HL-60 (cell line): ENCODE measurements at regions not wholly inside any gene's neighbourhood (a gene's known extent, or its start where the extent isn't known, plus 50 kb on each side); places are given as distances from the start of the nearest gene placed in this dataset.

Source experiments
- SPI1 ChIP-seq: IDR thresholded peaks from 2 replicates; pipeline ENCODE4 v1.6.1; 2012; ENCODE audit warnings: low read depth, mild to moderate bottlenecking, borderline replicate concordance
- TF ChIP-seq, protein P1 (sequence below): IDR thresholded peaks from one replicate; pipeline ENCODE4 v1.5.1; 2011; ENCODE audit warnings: low read length, control low read depth, inconsistent platforms; ENCODE audit not compliant: insufficient read depth
- TF ChIP-seq, protein P2 (sequence below): IDR thresholded peaks from 2 replicates; pipeline ENCODE4 v1.6.1; 2012; ENCODE audit warnings: low read depth; ENCODE audit not compliant: insufficient replicate concordance

DNA sequence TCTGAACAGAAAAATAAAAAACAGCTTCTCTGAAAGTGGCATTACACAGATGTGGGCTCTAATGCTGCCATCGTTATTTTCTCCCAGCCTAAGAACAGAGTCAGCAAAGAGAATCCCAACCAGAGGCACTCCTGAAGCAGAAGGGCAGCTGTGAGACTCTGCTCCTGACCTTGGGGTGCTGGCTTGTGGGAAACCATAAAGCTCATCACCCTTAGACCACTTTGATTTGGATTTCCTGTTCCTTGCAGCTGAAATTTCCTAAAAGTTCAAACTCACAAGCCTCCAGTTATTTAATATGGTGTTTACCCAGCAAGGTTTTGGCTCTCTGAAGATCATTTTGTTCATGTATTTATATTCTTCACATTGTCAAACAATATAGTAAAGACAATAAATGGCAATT lies 814.8 kb downstream of the TNS3 start:
- TF ChIP-seq, protein P1, sequence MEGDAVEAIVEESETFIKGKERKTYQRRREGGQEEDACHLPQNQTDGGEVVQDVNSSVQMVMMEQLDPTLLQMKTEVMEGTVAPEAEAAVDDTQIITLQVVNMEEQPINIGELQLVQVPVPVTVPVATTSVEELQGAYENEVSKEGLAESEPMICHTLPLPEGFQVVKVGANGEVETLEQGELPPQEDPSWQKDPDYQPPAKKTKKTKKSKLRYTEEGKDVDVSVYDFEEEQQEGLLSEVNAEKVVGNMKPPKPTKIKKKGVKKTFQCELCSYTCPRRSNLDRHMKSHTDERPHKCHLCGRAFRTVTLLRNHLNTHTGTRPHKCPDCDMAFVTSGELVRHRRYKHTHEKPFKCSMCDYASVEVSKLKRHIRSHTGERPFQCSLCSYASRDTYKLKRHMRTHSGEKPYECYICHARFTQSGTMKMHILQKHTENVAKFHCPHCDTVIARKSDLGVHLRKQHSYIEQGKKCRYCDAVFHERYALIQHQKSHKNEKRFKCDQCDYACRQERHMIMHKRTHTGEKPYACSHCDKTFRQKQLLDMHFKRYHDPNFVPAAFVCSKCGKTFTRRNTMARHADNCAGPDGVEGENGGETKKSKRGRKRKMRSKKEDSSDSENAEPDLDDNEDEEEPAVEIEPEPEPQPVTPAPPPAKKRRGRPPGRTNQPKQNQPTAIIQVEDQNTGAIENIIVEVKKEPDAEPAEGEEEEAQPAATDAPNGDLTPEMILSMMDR: no peak
- TF ChIP-seq, protein P2, sequence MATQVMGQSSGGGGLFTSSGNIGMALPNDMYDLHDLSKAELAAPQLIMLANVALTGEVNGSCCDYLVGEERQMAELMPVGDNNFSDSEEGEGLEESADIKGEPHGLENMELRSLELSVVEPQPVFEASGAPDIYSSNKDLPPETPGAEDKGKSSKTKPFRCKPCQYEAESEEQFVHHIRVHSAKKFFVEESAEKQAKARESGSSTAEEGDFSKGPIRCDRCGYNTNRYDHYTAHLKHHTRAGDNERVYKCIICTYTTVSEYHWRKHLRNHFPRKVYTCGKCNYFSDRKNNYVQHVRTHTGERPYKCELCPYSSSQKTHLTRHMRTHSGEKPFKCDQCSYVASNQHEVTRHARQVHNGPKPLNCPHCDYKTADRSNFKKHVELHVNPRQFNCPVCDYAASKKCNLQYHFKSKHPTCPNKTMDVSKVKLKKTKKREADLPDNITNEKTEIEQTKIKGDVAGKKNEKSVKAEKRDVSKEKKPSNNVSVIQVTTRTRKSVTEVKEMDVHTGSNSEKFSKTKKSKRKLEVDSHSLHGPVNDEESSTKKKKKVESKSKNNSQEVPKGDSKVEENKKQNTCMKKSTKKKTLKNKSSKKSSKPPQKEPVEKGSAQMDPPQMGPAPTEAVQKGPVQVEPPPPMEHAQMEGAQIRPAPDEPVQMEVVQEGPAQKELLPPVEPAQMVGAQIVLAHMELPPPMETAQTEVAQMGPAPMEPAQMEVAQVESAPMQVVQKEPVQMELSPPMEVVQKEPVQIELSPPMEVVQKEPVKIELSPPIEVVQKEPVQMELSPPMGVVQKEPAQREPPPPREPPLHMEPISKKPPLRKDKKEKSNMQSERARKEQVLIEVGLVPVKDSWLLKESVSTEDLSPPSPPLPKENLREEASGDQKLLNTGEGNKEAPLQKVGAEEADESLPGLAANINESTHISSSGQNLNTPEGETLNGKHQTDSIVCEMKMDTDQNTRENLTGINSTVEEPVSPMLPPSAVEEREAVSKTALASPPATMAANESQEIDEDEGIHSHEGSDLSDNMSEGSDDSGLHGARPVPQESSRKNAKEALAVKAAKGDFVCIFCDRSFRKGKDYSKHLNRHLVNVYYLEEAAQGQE: no peak
- TF ChIP-seq SPI1: no peak
